ENCODE measurements at regions not wholly inside any gene's neighbourhood (a gene's known extent, or its start where the extent isn't known, plus 50 kb on each side); places are given as distances from the start of the nearest gene placed in this dataset.

- no peak for ATAC-seq
Measured at GRCh38 chr9:26341545-26341944, 551.1 kb downstream of the CAAP1 start.

GRCh38 chr9:26339796-26340195 lies 552.8 kb downstream of the CAAP1 start:
- DNase-seq (ENCODE audit: low read depth, low spot score) (no peak), ATAC-seq (no peak)
- H3K27me3 ChIP-seq (ENCODE audit: control insufficient read depth, insufficient read depth, low read length): no peaks in the 10 kb centered on the region
- no peaks in the 10 kb centered on the region for H3K4me1 ChIP-seq (ENCODE audit: control insufficient read depth, insufficient read depth, low read length)
- ChIA-PET POLR2A (no interaction called here), CTCF (no interaction called here)
- BruUV-seq (replicated peaks): no TSS peak
- H3K36me3 ChIP-seq (ENCODE audit: control insufficient read depth, insufficient read depth, low read length): no peaks in the 10 kb centered on the region
- intact Hi-C loops (cut with micrococcal nuclease; ENCODE audit: unreplicated experiment): no loop called here
- H3K4me3 ChIP-seq (ENCODE audit: low read depth in 2 of 2, low read length in 2 of 2): no peak overlapping the region
- no peak overlapping the region for H3K27ac ChIP-seq (ENCODE audit: low read length)
- in situ Hi-C loops (cut with HindIII; ENCODE audit: low pct_unique_long_range_greater_than_20kb, low sequenced_read_pairs): no loop called here
- H3K9me3 ChIP-seq (ENCODE audit: control insufficient read depth, insufficient read depth, low read depth, low read length): no peaks in the 10 kb centered on the region
- TF ChIP-seq, protein P1, sequence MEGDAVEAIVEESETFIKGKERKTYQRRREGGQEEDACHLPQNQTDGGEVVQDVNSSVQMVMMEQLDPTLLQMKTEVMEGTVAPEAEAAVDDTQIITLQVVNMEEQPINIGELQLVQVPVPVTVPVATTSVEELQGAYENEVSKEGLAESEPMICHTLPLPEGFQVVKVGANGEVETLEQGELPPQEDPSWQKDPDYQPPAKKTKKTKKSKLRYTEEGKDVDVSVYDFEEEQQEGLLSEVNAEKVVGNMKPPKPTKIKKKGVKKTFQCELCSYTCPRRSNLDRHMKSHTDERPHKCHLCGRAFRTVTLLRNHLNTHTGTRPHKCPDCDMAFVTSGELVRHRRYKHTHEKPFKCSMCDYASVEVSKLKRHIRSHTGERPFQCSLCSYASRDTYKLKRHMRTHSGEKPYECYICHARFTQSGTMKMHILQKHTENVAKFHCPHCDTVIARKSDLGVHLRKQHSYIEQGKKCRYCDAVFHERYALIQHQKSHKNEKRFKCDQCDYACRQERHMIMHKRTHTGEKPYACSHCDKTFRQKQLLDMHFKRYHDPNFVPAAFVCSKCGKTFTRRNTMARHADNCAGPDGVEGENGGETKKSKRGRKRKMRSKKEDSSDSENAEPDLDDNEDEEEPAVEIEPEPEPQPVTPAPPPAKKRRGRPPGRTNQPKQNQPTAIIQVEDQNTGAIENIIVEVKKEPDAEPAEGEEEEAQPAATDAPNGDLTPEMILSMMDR (IDR thresholded peaks at IDR 0.05): no peak
- TF ChIP-seq SIN3A (IDR thresholded peaks at IDR 0.05; ENCODE audit: borderline replicate concordance, insufficient read depth, low read depth, low read length) (no peak), TCF7L2 (IDR thresholded peaks at IDR 0.05; ENCODE audit: low read depth, low read length) (no peak), POLR2AphosphoS5 (IDR thresholded peaks at IDR 0.05; ENCODE audit: low read depth, low read length) (no peak), REST (IDR thresholded peaks at IDR 0.05; ENCODE audit: insufficient read depth in 1 of 2, low read depth in 2 of 2, low read length in 1 of 2) (no peak)

More at GRCh38 chr9:26341545-26341944, 551.1 kb downstream of the CAAP1 start:
- no peak for TF ChIP-seq REST (IDR thresholded peaks at IDR 0.05; ENCODE audit: insufficient read depth in 1 of 2, low read depth in 2 of 2, low read length in 1 of 2)
- no peak for TF ChIP-seq POLR2AphosphoS5 (IDR thresholded peaks at IDR 0.05; ENCODE audit: low read depth, low read length)
- TF ChIP-seq TCF7L2 (IDR thresholded peaks at IDR 0.05; ENCODE audit: low read depth, low read length): no peak
- BruUV-seq (replicated peaks): no TSS peak
- H3K4me1 ChIP-seq (ENCODE audit: control insufficient read depth, insufficient read depth, low read length): no peaks in the 10 kb centered on the region
- in situ Hi-C loops (cut with HindIII; ENCODE audit: low pct_unique_long_range_greater_than_20kb, low sequenced_read_pairs): no loop called here
- H3K9me3 ChIP-seq (ENCODE audit: control insufficient read depth, insufficient read depth, low read depth, low read length): no peaks in the 10 kb centered on the region
- no peak overlapping the region for H3K4me3 ChIP-seq (ENCODE audit: low read depth in 2 of 2, low read length in 2 of 2)
- DNase-seq (ENCODE audit: low read depth, low spot score): no peak
- ChIA-PET CTCF (no interaction called here), POLR2A (no interaction called here)
- intact Hi-C loops (cut with micrococcal nuclease; ENCODE audit: unreplicated experiment): no loop called here
- no peak overlapping the region for H3K27ac ChIP-seq (ENCODE audit: low read length)
- no peaks in the 10 kb centered on the region for H3K27me3 ChIP-seq (ENCODE audit: control insufficient read depth, insufficient read depth, low read length)
- H3K36me3 ChIP-seq (ENCODE audit: control insufficient read depth, insufficient read depth, low read length): no peaks in the 10 kb centered on the region
